Mesenteric fat pad (tissue), 1 donor: ENCODE measurements at regions not wholly inside any gene's neighbourhood (a gene's known extent, or its start where the extent isn't known, plus 50 kb on each side); places are given as distances from the start of the nearest gene placed in this dataset.
"Not testable (repeated sequence)": the region's sequence is repeated elsewhere in the genome, so short reads cannot be mapped to it uniquely, and the experiment has no call there.

Source experiments
- DNase-seq: peaks from one replicate; pipeline ENCODE4 v3.0.0-alpha.2; 2020; ENCODE audit warnings: low spot score
- donor health status: DM: yes; HTN: yes; CAD: no.

- DNase-seq, result no peak
Observed at GRCh38 chr7:114364151-114364550, 50.5 kb upstream of the FOXP2 start.

GRCh38 chr7:114363292-114363691 lies 51.3 kb upstream of the FOXP2 start:
- no peak for DNase-seq

DNA sequence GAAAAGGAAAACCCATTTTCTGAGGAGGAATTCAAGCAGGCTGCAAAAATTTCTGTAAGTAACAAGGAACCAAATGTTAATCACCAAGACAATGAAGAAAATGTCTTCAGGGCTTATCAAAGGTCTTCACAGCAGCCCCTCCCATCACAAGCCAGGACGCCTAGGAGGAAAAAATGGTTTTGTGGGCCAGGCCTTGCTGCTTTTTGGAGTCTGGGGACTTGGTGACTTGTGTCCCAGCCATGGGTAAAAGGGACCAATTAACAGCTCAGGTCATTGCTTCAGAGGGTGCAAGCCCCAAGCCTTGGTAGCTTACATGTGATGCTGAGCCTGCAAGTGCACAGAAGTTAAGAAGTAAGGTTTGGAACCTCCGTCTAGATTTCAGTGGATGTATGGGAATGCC lies 55.7 kb upstream of the FOXP2 start:
- DNase-seq, result no peak

DNA sequence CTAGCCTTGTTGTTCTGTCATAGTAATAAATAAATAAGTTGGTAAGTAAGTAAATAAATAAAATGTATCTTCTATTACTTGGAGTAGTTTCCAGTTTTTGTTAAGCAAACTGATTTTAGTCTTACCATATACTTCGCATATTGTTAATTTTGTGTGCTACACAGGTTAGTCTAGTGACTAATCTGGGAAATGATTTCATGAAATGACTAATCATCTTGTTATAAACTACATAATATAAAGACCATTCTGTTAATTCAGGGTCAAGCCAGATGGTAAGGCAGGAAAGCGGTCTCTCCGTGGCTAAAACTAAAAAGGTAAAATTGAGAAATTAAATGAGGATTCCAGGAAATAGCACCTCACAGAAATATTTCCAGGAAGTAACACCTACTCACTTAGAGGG lies 58.5 kb upstream of the FOXP2 start:
- DNase-seq, result no peak

DNA sequence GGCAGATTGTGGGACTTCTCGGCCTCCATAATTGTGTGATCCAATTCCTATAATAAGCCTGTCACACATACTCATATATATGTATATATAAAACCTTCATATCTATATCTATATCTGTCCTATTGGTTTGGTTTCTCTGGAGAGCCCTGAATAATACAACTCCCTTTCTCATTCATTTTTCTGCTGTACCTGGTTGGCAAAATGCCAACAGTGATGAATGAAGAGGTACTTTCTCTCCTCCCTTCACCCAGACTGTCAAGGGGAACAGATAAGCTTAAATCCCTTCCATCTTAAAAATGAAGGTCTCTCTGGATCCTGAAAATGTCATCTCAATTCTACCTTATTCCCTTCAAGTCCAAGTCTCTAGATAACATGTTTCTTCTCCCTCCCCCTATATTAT lies 60.3 kb upstream of the FOXP2 start:
- no peak for DNase-seq

- no peak for DNase-seq
Observed at GRCh38 chr7:114345494-114345893, 69.1 kb upstream of the FOXP2 start.

- DNase-seq, result no peak
Observed at GRCh38 chr7:114343949-114344708, 70.5 kb upstream of the FOXP2 start.

DNA sequence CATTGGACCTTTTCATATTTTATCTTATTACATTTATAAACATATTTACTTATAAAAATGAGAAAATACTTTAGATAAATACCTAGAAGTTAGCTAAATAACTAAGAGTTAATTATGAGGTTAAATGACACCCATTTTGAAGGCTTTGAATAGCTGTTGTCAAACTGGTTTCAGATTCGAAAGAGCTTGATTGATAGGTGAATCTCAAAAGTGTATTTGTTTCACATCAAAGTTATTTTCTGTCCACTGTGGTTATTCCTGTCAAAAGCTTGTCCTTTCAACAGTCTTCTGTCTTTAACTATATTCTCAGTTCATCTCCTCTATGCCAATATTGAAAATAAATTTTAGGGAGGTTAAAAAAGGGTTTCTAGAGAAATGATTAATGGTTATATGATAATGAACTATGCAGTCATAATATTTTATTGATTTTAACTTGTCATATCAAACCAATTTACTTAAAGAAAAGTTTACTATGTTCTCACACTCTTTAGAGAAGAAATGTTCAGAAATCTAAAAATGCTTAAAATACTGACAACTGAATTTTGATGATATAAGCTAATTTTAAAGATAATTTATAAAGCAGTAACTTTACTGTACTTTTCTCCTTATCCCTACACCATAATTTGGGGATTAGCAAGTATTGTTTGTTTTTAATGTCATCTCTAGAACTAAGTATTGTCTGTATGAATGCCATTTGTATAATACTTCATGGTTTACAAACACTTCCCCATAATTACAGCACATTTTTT lies 72.0 kb upstream of the FOXP2 start:
- DNase-seq, result no peak

DNA sequence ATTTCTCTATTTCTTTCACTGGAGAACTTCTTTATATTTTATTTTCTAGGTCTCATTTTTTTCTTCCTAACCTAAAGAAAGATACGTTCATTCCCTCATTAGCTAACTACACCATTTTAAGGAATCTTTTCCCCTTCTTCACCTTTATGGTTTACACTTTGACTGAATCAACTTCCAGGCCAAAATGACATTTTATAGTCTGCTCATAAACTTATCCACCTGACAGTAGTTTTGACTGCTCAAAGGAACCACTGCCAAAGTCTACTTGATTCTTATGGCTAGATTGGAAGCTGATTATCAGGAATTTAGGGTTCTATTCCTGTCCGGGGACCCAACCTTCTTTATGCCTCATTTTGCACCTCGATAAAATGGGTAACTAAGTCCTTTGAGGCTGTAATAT lies 73.0 kb upstream of the FOXP2 start:
- no peak for DNase-seq

DNA sequence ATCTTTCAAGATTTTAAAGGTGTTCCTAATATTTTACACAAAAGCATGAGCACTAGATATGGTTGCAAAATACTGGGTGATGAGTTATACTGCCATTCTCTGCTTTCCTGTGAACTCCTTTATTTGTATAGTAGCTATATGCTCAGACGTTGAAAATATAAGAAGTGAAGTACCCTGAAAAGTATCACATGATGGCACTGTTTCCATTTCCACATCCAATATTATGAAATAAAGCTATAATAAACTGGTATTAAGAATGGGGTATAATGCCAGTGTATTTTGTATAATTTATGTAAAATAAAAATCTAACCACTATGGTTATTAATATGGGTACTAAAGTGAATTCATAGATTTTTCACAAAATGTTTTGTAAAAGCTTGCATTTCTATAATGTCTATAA lies 79.6 kb upstream of the FOXP2 start:
- no peak for DNase-seq

GRCh38 chr7:114329458-114329857 lies 85.2 kb upstream of the FOXP2 start:
- DNase-seq, result not testable (repeated sequence)

GRCh38 chr7:114317450-114318098 lies 97.0 kb upstream of the FOXP2 start:
- DNase-seq, result no peak

GRCh38 chr7:114312649-114313048 lies 102.0 kb upstream of the FOXP2 start:
- DNase-seq, result no peak

DNA sequence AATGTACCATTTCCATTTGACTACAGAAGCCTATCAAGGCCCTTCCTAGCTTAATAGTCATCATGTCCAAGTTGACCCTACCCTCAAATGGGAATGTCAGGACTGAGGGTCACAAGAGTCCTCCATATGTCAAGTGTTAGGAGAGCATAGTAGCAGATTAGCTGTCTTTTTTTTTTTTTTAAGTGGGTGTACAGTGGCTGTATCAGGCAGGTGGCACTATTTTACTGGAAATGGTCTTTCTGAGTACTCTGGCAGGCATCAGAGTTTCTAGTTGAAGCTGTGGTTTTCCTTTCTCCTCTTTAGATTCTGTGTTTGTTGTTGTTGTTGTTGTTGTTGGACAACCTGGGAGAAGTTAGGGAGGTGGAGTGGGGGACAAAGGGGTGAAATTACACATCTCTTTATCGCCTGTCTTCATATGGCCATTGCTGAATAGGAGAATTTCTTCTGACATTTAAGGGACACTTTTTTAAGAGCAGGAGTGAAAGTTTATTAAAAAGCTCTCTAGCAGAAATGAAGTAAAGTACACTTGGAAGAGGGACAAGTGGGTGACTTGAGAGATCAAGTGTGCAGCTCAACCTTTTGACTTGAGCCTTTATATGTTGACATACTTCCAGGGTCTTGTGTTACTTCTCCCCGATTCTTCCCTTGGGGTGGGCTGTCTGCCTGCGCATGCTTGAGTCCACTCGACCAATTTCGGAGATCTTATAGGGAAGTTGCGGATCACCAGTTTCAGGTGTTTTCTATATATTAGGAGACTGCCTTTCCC lies 104.1 kb upstream of the FOXP2 start:
- DNase-seq, result no peak

GRCh38 chr7:114309729-114310128 lies 104.9 kb upstream of the FOXP2 start:
- no peak for DNase-seq

DNA sequence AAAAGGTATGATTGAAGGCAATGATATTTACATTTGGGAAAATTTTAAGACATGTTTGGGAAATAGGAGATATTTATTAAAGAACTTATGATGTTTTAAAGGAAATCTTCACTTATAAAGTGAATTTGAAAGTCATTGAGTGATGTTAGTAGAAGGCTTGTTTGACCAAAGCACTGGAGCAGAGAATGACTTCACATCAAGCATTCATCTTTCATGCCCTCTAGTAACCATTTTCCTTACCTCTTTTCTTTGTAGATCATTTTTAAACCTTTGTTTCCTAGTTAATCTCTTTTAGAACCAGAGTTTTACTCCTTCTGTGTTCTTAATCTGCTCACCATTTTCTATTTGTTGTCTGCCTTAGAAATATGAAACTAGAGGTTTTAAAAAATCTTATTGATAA lies 111.3 kb upstream of the FOXP2 start:
- DNase-seq, result no peak

DNA sequence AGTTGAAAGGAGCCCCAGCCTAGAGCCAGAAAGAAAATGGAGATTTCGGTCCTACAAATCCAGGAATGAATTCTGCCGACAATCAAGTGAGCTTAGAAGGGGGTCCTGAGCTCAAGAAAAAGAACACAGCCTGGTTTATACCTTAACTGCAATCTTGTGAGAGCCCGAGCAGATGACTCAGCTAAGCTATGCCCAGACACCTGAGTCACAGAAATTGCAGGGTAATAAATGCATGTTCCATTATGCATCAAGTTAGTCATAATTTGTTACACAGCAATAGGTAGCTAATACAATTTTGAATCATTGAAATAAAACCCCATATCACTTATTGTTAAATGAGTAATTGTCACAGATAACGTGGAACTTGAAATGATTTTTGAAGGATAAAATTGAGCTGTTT lies 111.8 kb upstream of the FOXP2 start:
- DNase-seq, result no peak

GRCh38 chr7:114298011-114298410 lies 116.6 kb upstream of the FOXP2 start:
- no peak for DNase-seq

- no peak for DNase-seq
Observed at GRCh38 chr7:114297121-114297520, 117.5 kb upstream of the FOXP2 start.

DNA sequence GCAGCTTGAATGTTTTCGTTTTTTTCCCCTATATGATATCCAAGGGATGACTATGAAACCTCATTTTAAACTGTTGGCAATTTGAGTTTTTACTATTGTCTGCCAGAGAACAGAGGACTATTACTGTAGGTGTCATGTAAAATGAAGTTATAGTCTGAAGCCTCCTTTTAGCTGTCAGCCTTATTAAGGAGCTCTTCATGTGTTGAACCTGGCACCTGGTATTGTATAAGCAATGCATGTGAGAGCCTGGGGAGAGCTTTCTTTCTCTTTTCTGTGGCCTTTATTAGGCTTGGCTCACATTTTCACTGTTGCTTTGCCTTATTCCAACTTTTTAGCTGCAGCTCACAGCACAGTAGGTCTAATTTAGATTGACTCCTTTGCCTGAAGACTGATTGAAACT lies 119.1 kb upstream of the FOXP2 start:
- DNase-seq, result no peak

DNA sequence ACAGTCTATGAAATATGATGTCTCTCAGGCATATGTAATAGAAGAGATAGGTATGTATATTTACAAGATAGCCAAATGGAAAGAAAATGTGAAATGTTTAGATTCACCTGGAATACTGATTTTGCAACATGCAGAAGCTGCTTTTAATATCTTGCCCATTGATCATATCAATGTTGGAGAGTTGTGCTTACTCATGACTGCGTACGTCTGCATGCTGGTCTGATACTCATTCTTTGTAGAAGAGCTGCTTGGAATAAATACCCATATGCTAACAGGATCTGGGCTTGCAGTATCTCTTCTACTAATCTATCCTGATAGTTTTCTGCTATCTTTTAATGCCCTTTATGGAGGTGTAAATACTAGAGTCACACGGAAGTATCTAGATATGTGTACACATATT lies 120.6 kb upstream of the FOXP2 start:
- DNase-seq, result no peak
